Left renal pelvis (tissue), 4 donors: ENCODE measurements at regions not wholly inside any gene's neighbourhood (a gene's known extent, or its start where the extent isn't known, plus 50 kb on each side); places are given as distances from the start of the nearest gene placed in this dataset.

Source experiments
- DNase-seq, 4 donors: peaks; one replicate each; pipeline ENCODE4 v3.0.0-alpha.2; 2013; ENCODE audit warnings: low read depth in 4 of 4, low spot score in 3 of 4

- DNase-seq, result no peak
Measured at GRCh38 chr13:34087791-34088190, 269.8 kb downstream of the RFC3 start.

GRCh38 chr13:34103854-34104253, 285.9 kb downstream of the RFC3 start:
- no peak for DNase-seq

GRCh38 chr13:34104853-34105252, 286.9 kb downstream of the RFC3 start:
- DNase-seq, result no peak

- DNase-seq, result no peak
Measured at GRCh38 chr13:34107806-34108205, 289.9 kb downstream of the RFC3 start.

GRCh38 chr13:34108410-34108809, 290.5 kb downstream of the RFC3 start:
- DNase-seq, result no peak

GRCh38 chr13:34114581-34114980, 296.6 kb downstream of the RFC3 start:
- DNase-seq, result no peak

GRCh38 chr13:34116651-34117050, 298.7 kb downstream of the RFC3 start:
- no peak for DNase-seq

GRCh38 chr13:34124666-34125306, 306.8 kb downstream of the RFC3 start:
- no peak for DNase-seq

- no peak for DNase-seq
Measured at GRCh38 chr13:34127523-34127922, 309.6 kb downstream of the RFC3 start.

- DNase-seq, result no peak
Measured at GRCh38 chr13:34128661-34129060, 310.7 kb downstream of the RFC3 start.

- DNase-seq, result no peak
Measured at GRCh38 chr13:34129436-34129835, 311.5 kb downstream of the RFC3 start.

GRCh38 chr13:34137200-34137599, 319.3 kb downstream of the RFC3 start:
- no peak for DNase-seq

GRCh38 chr13:34139660-34140227, 321.8 kb downstream of the RFC3 start:
- DNase-seq, result no peak

GRCh38 chr13:34143637-34144036, 325.7 kb downstream of the RFC3 start:
- DNase-seq, result no peak

- DNase-seq, result no peak
Measured at GRCh38 chr13:34144142-34144541, 326.2 kb downstream of the RFC3 start.

GRCh38 chr13:34145061-34145460, 327.1 kb downstream of the RFC3 start:
- no peak for DNase-seq

GRCh38 chr13:34148359-34148758, 330.4 kb downstream of the RFC3 start:
- no peak for DNase-seq

- no peak for DNase-seq
Measured at GRCh38 chr13:34151885-34152284, 333.9 kb downstream of the RFC3 start.

GRCh38 chr13:34152409-34152808, 334.5 kb downstream of the RFC3 start:
- no peak for DNase-seq

GRCh38 chr13:34152996-34153395, 335.0 kb downstream of the RFC3 start:
- DNase-seq, result no peak

GRCh38 chr13:34153428-34154180, 335.7 kb downstream of the RFC3 start:
- no peak for DNase-seq
